LNCaP clone FGC (cell line): ENCODE measurements at regions not wholly inside any gene's neighbourhood (a gene's known extent, or its start where the extent isn't known, plus 50 kb on each side); places are given as distances from the start of the nearest gene placed in this dataset.

Source experiments
- DNase-seq: peaks from one replicate; pipeline ENCODE4 v3.0.0-alpha.2; 2011; ENCODE audit warnings: low read depth
- H3K4me3 ChIP-seq: 2 replicates; pipeline ENCODE4 v1.5.1; 2011; ENCODE audit warnings: mild to moderate bottlenecking, low read depth, low read length, control low read depth
- TF ChIP-seq, protein P1 (sequence below): IDR thresholded peaks from 2 replicates; pipeline ENCODE4 v1.5.1; 2012; ENCODE audit warnings: mild to moderate bottlenecking; ENCODE audit not compliant: control insufficient read depth, insufficient read depth; ENCODE audit errors: extremely low read depth

DNA sequence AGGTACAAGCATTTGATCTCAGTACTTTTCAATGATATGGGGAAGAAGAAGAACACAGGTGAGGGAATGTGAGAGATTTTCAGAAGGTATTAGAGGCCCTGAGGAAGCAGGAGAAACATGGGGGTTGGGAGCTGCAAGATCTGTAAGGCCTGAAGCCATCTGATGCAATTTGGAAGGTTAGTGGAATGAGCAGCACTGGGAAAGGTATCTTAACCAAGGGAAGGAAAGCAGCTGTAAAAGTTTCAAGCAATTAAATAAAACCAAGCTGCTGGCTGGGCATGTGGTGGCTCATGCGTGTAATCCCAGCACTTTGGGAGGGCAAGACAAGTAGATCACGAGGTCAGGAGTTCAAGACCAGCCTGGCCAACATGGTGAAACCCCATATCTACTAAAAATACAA, 104.4 kb upstream of the PARP11 start:
- DNase-seq = no peak
- TF ChIP-seq, protein P1, sequence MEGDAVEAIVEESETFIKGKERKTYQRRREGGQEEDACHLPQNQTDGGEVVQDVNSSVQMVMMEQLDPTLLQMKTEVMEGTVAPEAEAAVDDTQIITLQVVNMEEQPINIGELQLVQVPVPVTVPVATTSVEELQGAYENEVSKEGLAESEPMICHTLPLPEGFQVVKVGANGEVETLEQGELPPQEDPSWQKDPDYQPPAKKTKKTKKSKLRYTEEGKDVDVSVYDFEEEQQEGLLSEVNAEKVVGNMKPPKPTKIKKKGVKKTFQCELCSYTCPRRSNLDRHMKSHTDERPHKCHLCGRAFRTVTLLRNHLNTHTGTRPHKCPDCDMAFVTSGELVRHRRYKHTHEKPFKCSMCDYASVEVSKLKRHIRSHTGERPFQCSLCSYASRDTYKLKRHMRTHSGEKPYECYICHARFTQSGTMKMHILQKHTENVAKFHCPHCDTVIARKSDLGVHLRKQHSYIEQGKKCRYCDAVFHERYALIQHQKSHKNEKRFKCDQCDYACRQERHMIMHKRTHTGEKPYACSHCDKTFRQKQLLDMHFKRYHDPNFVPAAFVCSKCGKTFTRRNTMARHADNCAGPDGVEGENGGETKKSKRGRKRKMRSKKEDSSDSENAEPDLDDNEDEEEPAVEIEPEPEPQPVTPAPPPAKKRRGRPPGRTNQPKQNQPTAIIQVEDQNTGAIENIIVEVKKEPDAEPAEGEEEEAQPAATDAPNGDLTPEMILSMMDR = no peak

DNA sequence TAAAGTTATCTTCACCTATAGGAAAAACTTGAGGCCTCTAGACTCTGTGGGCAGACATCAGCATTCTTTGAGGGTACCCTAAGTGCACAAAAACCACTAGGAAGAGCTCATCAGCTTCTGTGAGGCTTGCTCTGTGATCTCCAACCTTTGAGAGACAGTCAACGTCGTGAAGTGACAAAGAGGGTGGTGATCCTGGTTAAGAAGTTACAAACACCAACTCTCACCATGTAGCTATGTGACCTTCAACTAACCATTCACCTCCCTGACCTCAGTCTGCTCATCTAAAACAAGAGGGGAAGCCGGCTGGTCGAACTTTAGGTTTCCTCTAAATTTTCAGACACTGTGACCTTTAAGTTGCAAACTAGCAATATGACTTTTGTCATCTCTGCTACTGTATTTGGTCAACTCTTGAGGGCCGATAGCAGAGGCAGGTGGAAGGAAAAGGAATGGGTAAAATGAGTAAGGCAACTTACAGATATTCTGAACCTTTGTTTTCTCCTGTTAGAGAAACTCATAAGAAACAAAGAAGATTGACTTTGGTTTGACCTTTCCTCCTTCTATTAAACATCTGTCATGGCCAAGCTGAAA, 103.2 kb upstream of the PARP11 start:
- no peak overlapping the region for H3K4me3 ChIP-seq
- DNase-seq = no peak
- TF ChIP-seq, protein P1 = no peak

More for the DNA sequence above, 104.4 kb upstream of the PARP11 start:
- H3K4me3 ChIP-seq = no peak overlapping the region

DNA sequence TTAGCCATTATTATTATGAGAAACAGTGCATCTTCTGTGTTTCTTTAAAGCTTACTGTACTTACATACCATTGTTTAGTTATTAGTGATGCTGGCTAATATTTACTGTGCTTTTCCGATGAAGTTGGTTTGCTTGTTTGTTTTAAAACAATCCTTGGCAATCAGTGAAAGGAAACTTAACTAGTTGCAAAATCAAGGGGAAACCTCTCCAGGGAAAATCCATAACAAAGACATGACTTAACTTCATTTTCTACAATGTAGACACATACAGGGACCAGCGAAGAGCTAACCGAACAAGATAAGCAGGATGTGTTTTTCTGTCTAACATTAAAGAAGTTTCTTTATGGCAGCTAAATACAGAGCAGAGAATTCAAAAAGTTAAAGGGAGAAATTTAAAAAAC, 102.5 kb upstream of the PARP11 start:
- no peak overlapping the region for H3K4me3 ChIP-seq
- TF ChIP-seq, protein P1 = no peak
- DNase-seq = no peak

GRCh38 chr12:3974883-3975282, 101.7 kb upstream of the PARP11 start:
- no peak overlapping the region for H3K4me3 ChIP-seq
- no peak for DNase-seq
- TF ChIP-seq, protein P1 = no peak

GRCh38 chr12:3973973-3974644, 100.9 kb upstream of the PARP11 start:
- no peak overlapping the region for H3K4me3 ChIP-seq
- DNase-seq = no peak
- TF ChIP-seq, protein P1 = no peak

DNA sequence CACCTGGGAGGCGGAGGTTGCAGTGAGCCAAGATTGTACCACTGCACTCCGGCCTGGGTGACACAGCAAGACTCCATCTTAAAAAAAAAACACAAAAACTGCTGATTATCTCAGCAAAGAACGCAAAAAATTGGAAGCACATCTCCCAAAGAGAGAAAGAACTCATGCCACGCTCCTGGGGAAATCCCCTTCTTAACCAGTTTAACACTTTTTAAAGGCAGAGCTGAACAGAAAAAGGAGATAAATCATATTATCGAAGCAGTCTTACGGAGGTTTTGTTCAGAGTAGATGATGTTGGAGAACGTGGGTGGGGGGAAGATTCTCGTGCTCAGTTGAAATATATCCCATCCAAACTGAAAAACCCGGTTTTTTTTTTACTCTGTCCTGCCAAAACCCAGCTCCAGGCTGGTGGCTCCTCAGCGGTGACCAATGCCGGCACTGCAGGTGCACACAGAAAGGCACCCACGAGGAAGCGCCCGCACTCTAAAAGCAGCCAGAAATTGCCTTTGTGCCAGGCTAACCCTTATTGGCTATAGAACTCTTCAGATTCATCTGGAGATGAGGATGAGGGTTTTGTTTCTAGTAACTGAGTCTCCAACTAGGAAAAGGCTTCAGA, 100.2 kb upstream of the PARP11 start:
- TF ChIP-seq, protein P1 = no peak
- H3K4me3 ChIP-seq = no peak overlapping the region
- DNase-seq = no peak

DNA sequence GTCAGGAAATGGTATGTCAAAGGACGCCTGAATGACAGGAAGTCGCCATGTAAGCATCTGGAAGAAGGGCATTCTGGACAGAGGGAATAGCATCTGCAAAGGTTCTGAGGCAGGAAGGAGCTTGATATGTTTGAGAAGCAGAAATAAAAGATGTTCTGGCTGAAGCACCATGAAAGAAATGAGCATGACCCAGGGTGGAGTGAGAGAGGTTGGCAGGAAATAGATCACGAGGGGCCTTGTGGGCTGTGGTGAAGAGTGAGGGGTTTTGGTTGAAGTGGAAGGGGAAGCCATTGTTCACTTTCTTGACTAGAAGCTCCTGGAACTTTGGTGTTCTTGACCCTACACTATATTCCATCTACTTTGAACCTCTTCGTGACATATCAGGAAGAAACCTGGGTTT, 99.4 kb upstream of the PARP11 start:
- TF ChIP-seq, protein P1 = no peak
- no peak overlapping the region for H3K4me3 ChIP-seq
- no peak for DNase-seq
